Adrenal gland (tissue), 9 donors: ENCODE measurements at regions not wholly inside any gene's neighbourhood (a gene's known extent, or its start where the extent isn't known, plus 50 kb on each side); places are given as distances from the start of the nearest gene placed in this dataset.
"Not testable (repeated sequence)": the region's sequence is repeated elsewhere in the genome, so short reads cannot be mapped to it uniquely, and the experiment has no call there.

Experiments
- DNase-seq, 7 donors: peaks; one replicate each; pipeline ENCODE4 v3.0.0-alpha.2; 2019 to 2020
- H3K27ac ChIP-seq, 5 donors: fragments of 200-600 bp; sonication (generic) in 4 of 5; 1 replicate in 3 of 5; 2 replicates in 2 of 5; pipeline versions ENCODE4 v1.5.1 to v1.8.0; 2016 to 2020; ENCODE audit warnings: mild to moderate bottlenecking in 1 of 5
- H3K27me3 ChIP-seq: fragments of 200-600 bp; 2 replicates; pipeline ENCODE4 v1.8.0; 2021
- H3K36me3 ChIP-seq, 2 donors: fragments of 200-600 bp; replicated peaks in 1 of 2; 1 replicate in 1 of 2; 2 replicates in 1 of 2; pipeline versions ENCODE4 v1.5.1 to v1.8.0; 2018 to 2022
- H3K4me1 ChIP-seq, 2 donors: fragments of 200-600 bp; replicated peaks in 1 of 2; 1 replicate in 1 of 2; 2 replicates in 1 of 2; pipeline versions ENCODE4 v1.5.1 to v1.8.0; 2018 to 2021
- H3K4me3 ChIP-seq, 4 donors: fragments of 200-600 bp; sonication (generic) in 3 of 4; one replicate each; pipeline ENCODE4 v1.5.1; 2016 to 2018
- H3K9me3 ChIP-seq, 3 donors: fragments of 200-600 bp; sonication (generic) in 1 of 3; replicated peaks in 1 of 3; 1 replicate in 2 of 3; 2 replicates in 1 of 3; pipeline versions ENCODE4 v1.5.1 to v1.8.0; 2016 to 2021
- CTCF ChIP-seq, 6 experiments: fragments of 450-650 bp in 4 of 6; fragments of 200-600 bp in 2 of 6; sonication (generic) in 1 of 6; IDR thresholded peaks; 1 replicate in 5 of 6; 2 replicates in 1 of 6; pipeline versions ENCODE4 v1.5.1 to v1.8.0; 2016 to 2021; ENCODE audit warnings: antibody characterized with exemption in 6 of 6, mild to moderate bottlenecking in 2 of 6, moderate library complexity in 1 of 6
- POLR2A ChIP-seq, 2 donors: fragments of 450-650 bp; IDR thresholded peaks; one replicate each; pipeline ENCODE4 v1.6.1; 2017; ENCODE audit warnings: antibody characterized with exemption in 2 of 2, mild to moderate bottlenecking in 2 of 2, moderate library complexity in 1 of 2
- WGBS, 4 donors: extraction: QIAGEN DNeasy Blood & Tissue Kit in 2 of 4; methylation state at CpG; one replicate each; pipeline versions ENCODE4 v1.1.5 to v1.1.7; 2013 to 2017; 5-methylcytosine and 5-hydroxymethylcytosine counted together
- intact Hi-C, 2 donors: fragments of 100-400 bp; cut with DNase I; formaldehyde crosslinking; loops; one replicate each; pipeline versions ENCODE4 v1.14.1 to v1.15.0; 2022 to 2023
- donor health status: healthy with polysubstance abuse.
- donor health status: Bipolar disorder and iron deficiency.
- donor health status: DM: yes; HTN: yes; CAD: no.
- donor health status: DM: no; HTN: no; CAD: no.
- donor health status: DM: no; HTN: no; CAD: no.

GRCh38 chr3:20563251-20563650 lies 377.2 kb upstream of the SGO1 start:
- no peaks in the 10 kb centered on the region for H3K27me3 ChIP-seq
- 46 to 58% (median 52%) methylated on average over 4 of the region's 4 CpGs for WGBS, 4 donors
- DNase-seq, result no peak
- H3K4me1 ChIP-seq, result no peaks in the 10 kb centered on the region
- H3K36me3 ChIP-seq, result no peaks in the 10 kb centered on the region
- H3K9me3 ChIP-seq, result no peaks in the 10 kb centered on the region
- intact Hi-C loops, result no loop called here
- TF ChIP-seq POLR2A (IDR thresholded peaks at IDR 0.05) (no peak), CTCF (IDR thresholded peaks at IDR 0.05) (no peak)
- no peak overlapping the region for H3K27ac ChIP-seq
- no peak overlapping the region for H3K4me3 ChIP-seq

- intact Hi-C loops, result no loop called here
- Histone ChIP-seq H3K27me3 (no peaks in the 10 kb centered on the region), H3K36me3 (no peaks in the 10 kb centered on the region), H3K9me3 (no peaks in the 10 kb centered on the region), H3K4me1 (no peaks in the 10 kb centered on the region), H3K27ac (no peak overlapping the region), H3K4me3 (no peak overlapping the region)
- no peak for TF ChIP-seq POLR2A (IDR thresholded peaks at IDR 0.05)
- TF ChIP-seq CTCF (IDR thresholded peaks at IDR 0.05), result no peak
- 15 to 19% (median 16%) methylated on average over 2 of the region's 2 CpGs for WGBS, 4 donors
- DNase-seq, result no peak
Measured at GRCh38 chr3:20561166-20561565, 375.2 kb upstream of the SGO1 start.

DNA sequence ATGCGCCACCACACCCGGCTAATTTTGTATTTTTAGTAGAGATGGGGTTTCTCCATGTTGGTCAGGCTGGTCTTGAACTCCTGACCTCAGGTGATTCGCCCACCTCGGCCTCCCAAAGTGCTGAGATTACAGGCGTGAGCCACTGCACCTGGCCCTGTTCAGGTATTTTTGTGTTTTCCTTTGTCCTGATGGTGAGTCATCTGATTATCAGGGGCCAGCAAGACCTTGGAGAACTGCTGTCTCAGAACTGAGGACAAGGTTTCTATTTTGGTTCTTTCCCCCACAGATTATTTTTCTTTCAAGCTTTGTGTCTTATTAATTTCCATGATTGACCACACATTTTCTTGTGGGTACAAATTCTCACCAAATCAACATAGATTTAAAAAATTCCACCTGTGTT lies 374.4 kb upstream of the SGO1 start:
- 57 to 74% (median 62%) methylated on average over 5 of the region's 5 CpGs for WGBS, 4 donors
- H3K27me3 ChIP-seq, H3K27ac ChIP-seq, H3K4me1 ChIP-seq, H3K36me3 ChIP-seq, H3K9me3 ChIP-seq, H3K4me3 ChIP-seq, intact Hi-C loops, DNase-seq: not testable (repeated sequence)

DNA sequence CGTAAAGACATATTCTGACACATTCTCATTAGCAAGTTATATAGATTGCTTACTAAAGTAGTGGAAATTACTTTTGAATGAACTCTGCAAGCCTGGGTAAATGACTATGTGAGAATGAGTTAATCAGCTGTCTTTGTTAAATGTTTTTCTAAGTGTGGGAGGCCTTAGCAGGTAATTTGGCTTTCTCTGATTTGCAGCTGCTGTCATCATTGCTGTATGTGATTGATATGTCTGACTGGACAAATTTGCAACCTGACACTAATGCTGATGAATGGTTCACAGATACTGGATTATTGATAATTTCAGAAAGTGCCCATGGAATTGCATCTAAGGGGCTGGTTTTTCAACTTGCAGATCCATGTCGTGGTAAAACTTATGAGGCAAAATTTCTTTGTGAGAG lies 372.2 kb upstream of the SGO1 start:
- H3K4me3 ChIP-seq, result no peak overlapping the region
- intact Hi-C loops, result no loop called here

More for the DNA sequence above, 372.2 kb upstream of the SGO1 start:
- TF ChIP-seq POLR2A (IDR thresholded peaks at IDR 0.05) (no peak), CTCF (IDR thresholded peaks at IDR 0.05) (no peak)
- no peak for DNase-seq
- WGBS, 4 donors, result 79 to 84% (median 84%) methylated on average over 2 of the region's 2 CpGs
- Histone ChIP-seq H3K4me1 (no peaks in the 10 kb centered on the region), H3K27ac (no peak overlapping the region), H3K36me3 (no peaks in the 10 kb centered on the region), H3K9me3 (no peaks in the 10 kb centered on the region), H3K27me3 (no peaks in the 10 kb centered on the region)
